Type B pancreatic cell (in vitro differentiated cells): ENCODE measurements at regions not wholly inside any gene's neighbourhood (a gene's known extent, or its start where the extent isn't known, plus 50 kb on each side); places are given as distances from the start of the nearest gene placed in this dataset.

Experiments
- DNase-seq: peaks from one replicate; pipeline ENCODE4 v3.0.0; 2021; ENCODE audit warnings: mixed read lengths; ENCODE audit not compliant: unreplicated experiment; ENCODE audit errors: extremely low spot score
- H3K27ac Mint-ChIP-seq: 2 replicates; pipeline ENCODE4 v1.8.0; 2021; ENCODE audit warnings: mild to moderate bottlenecking, mixed read lengths
- H3K27me3 Mint-ChIP-seq: 2 replicates; pipeline ENCODE4 v1.8.0; 2021; ENCODE audit warnings: mixed read lengths
- H3K36me3 Mint-ChIP-seq: 2 replicates; pipeline ENCODE4 v1.8.0; 2021; ENCODE audit warnings: mixed read lengths
- H3K4me1 Mint-ChIP-seq: one replicate; pipeline ENCODE4 v1.8.0; 2021; ENCODE audit warnings: mixed read lengths; ENCODE audit not compliant: unreplicated experiment
- H3K4me3 Mint-ChIP-seq: 2 replicates; pipeline ENCODE4 v1.8.0; 2021; ENCODE audit warnings: mild to moderate bottlenecking, mixed read lengths
- H3K9me3 Mint-ChIP-seq: 2 replicates; pipeline ENCODE4 v1.8.0; 2021; ENCODE audit warnings: mixed read lengths
- TF ChIP-seq, protein P1 (sequence below): fragments of 200-600 bp; sonication (generic); conservative IDR thresholded peaks from 2 replicates; pipeline ENCODE4 v1.5.0; 2021; ENCODE audit warnings: antibody characterized with exemption, mild to moderate bottlenecking

DNA sequence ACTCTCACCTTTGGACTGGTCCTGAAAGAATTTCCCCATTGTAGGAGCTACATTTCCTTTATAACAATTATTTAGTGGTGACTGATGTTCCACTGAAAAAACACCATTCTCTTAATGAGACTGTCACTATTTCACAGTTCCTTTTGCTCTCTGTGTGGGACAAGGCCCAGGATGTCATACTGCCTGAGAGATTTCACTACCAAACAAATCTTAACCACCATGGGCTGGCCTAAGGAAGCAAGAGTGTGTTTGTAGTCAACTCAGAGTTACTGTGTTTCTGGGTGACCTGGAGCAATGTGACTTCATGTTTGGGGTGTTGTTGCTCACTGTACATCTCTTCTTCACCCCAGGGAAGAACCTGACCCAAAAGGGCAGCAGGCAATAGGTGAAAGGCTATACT lies 50.1 kb upstream of the ZNF608 start:
- DNase-seq, result no peak
- Mint-ChIP-seq H3K27me3 (no peaks in the 10 kb centered on the region), H3K36me3 (no peaks in the 10 kb centered on the region), H3K9me3 (peaks cover 1% of the 10 kb centered on the region), H3K4me3 (no peak overlapping the region), H3K4me1 (peaks cover 18% of the 10 kb centered on the region), H3K27ac (no peak overlapping the region)
- TF ChIP-seq, protein P1, sequence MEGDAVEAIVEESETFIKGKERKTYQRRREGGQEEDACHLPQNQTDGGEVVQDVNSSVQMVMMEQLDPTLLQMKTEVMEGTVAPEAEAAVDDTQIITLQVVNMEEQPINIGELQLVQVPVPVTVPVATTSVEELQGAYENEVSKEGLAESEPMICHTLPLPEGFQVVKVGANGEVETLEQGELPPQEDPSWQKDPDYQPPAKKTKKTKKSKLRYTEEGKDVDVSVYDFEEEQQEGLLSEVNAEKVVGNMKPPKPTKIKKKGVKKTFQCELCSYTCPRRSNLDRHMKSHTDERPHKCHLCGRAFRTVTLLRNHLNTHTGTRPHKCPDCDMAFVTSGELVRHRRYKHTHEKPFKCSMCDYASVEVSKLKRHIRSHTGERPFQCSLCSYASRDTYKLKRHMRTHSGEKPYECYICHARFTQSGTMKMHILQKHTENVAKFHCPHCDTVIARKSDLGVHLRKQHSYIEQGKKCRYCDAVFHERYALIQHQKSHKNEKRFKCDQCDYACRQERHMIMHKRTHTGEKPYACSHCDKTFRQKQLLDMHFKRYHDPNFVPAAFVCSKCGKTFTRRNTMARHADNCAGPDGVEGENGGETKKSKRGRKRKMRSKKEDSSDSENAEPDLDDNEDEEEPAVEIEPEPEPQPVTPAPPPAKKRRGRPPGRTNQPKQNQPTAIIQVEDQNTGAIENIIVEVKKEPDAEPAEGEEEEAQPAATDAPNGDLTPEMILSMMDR, result no peak

DNA sequence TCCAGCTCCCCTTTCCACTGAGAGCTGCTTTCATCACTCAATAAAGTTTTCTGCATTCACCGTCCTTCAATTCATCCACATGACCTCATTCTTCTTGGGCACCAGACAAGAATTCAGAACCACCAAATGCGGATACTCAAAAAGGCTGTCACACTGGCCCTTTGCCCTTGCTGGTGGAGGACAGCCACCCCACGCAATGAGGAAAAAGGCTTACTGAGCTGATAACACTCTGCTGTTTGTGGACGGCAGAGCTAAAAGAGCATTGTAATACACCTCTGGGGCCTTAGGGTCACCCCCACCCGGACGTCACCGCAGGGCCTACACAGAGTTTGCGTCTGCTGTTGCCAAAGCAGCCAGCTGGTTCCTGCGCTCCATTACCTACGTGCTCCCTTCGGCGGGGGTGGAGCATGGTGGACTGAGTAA lies 51.2 kb upstream of the ZNF608 start:
- no peak overlapping the region for H3K27ac Mint-ChIP-seq
- DNase-seq, result no peak
- H3K9me3 Mint-ChIP-seq, result peaks cover 3% of the 10 kb centered on the region
- TF ChIP-seq, protein P1, result no peak
- H3K4me1 Mint-ChIP-seq, result peaks cover 20% of the 10 kb centered on the region
- H3K36me3 Mint-ChIP-seq, result no peaks in the 10 kb centered on the region
- no peak overlapping the region for H3K4me3 Mint-ChIP-seq
- H3K27me3 Mint-ChIP-seq, result no peaks in the 10 kb centered on the region

DNA sequence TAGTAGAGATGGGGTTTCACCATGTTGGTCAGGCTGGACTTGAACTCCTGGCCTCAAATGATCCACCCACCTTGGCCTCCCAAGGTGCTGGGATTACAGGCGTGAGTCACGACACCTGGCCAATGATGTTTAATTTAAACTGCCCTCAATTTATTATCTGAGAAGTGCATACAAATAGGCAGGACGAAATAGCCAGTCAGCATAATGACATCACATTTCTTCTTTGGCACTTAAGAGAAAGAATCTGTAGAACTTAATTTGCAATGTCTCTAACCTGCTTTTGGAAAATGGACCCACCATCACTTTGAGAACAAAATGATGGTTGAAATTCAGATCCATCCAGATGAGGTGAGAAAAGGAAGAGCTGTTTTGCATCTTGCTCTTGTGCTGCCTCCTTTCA lies 52.5 kb upstream of the ZNF608 start:
- H3K27me3 Mint-ChIP-seq, result no peaks in the 10 kb centered on the region
- peaks cover 3% of the 10 kb centered on the region for H3K9me3 Mint-ChIP-seq
- DNase-seq, result no peak
- no peak overlapping the region for H3K27ac Mint-ChIP-seq
- H3K4me1 Mint-ChIP-seq, result peaks cover 19% of the 10 kb centered on the region
- H3K36me3 Mint-ChIP-seq, result no peaks in the 10 kb centered on the region
- no peak overlapping the region for H3K4me3 Mint-ChIP-seq
- TF ChIP-seq, protein P1, result no peak

DNA sequence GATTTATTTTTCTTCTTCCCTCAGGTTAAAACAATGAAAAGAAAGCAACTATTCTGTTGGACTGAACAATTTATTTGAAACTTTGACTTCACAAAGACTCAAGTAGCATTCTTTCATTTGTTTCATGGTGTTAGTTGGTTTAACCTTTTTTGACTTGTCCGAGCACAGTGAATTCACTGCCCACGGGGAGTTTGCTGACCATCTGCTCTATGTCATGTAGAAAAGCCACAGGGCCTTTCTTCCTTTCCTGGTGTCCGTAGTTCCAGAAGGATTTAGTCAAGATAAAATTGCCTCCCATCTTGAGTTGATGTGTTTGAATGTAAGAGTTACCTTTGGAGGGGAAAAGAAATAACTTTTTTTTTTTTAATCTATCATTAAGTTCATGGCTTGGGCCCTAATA lies 55.1 kb upstream of the ZNF608 start:
- TF ChIP-seq, protein P1, result no peak
- peak overlapping the region; percentile 22 for H3K27ac Mint-ChIP-seq
- H3K36me3 Mint-ChIP-seq, result no peaks in the 10 kb centered on the region
- H3K9me3 Mint-ChIP-seq, result peaks cover 3% of the 10 kb centered on the region
- H3K27me3 Mint-ChIP-seq, result no peaks in the 10 kb centered on the region
- no peak overlapping the region for H3K4me3 Mint-ChIP-seq
- H3K4me1 Mint-ChIP-seq, result peaks cover 16% of the 10 kb centered on the region
- DNase-seq, result no peak

DNA sequence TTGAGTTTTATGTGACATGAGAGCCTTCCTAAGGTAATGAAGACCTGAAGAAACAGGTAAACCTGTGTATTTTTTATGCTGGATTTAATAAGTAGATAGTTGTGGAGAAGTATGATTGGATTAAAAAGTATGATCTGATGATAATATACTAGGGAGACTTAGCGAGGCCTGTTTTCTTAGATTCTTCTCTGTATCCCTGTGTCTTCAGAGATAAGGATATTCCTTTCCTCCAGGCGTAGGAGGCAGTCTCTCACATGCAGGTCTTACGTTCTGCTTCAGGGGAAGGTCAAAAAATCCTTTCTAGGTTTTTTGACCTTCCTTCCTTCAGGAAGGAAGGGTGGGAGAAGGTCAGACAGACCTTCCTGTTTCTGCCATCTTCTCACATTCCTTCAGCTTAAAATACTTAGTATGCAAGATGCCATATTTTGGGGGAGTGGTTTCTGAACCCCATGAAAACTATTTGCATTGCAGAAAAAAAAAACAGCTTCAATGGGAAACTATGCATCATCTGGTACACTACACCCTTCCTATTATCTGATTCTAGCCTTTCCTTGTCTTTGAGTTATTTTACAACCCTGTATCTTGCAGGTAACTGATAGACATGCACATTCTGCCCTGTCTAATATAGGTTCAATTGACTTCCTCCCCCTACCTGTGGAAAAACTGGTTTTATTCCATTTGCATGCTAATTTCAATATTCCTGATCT lies 57.3 kb upstream of the ZNF608 start:
- H3K27ac Mint-ChIP-seq, result no peak overlapping the region
- no peaks in the 10 kb centered on the region for H3K27me3 Mint-ChIP-seq
- peaks cover 3% of the 10 kb centered on the region for H3K9me3 Mint-ChIP-seq
- TF ChIP-seq, protein P1, result no peak
- no peaks in the 10 kb centered on the region for H3K36me3 Mint-ChIP-seq
- no peak for DNase-seq
- peaks cover 16% of the 10 kb centered on the region for H3K4me1 Mint-ChIP-seq
- no peak overlapping the region for H3K4me3 Mint-ChIP-seq
